ENCODE measurements at regions not wholly inside any gene's neighbourhood (a gene's known extent, or its start where the extent isn't known, plus 50 kb on each side); places are given as distances from the start of the nearest gene placed in this dataset.
A peak's percentile ranks its signal among the peaks of the same experiment; 100 is the strongest.

DNA sequence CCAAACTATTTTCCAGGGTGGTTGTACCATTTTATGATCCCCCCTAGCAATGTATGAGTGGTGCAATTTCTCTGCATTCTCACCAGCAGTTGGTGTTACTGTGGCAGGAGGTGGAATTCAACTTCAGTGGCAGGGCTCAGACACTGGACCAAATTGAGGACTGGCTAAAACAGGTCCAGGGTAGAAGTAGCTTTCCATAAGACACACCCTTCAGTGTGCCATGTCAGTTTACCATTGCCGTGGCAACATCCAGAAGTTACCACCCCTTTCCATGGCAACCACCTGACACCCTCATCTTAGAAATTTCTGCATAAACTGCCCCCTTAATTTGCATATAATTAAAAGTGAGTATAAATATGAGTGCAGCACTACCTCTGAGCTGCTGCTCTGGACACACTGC lies 180.7 kb upstream of the GGTLC1 start:
- H3K4me3 ChIP-seq: no peak overlapping the region
- H3K27ac ChIP-seq: no peak overlapping the region
- intact Hi-C loops (cut with DNase I): no loop called here
- H3K9me3 ChIP-seq: peaks cover 4% of the 10 kb centered on the region
- no peak for DNase-seq (ENCODE audit: extremely low spot score in 2 of 2)
- no peaks in the 10 kb centered on the region for H3K27me3 ChIP-seq
- H3K36me3 ChIP-seq: no peaks in the 10 kb centered on the region
- no peaks in the 10 kb centered on the region for H3K4me1 ChIP-seq
- TF ChIP-seq, protein P1, sequence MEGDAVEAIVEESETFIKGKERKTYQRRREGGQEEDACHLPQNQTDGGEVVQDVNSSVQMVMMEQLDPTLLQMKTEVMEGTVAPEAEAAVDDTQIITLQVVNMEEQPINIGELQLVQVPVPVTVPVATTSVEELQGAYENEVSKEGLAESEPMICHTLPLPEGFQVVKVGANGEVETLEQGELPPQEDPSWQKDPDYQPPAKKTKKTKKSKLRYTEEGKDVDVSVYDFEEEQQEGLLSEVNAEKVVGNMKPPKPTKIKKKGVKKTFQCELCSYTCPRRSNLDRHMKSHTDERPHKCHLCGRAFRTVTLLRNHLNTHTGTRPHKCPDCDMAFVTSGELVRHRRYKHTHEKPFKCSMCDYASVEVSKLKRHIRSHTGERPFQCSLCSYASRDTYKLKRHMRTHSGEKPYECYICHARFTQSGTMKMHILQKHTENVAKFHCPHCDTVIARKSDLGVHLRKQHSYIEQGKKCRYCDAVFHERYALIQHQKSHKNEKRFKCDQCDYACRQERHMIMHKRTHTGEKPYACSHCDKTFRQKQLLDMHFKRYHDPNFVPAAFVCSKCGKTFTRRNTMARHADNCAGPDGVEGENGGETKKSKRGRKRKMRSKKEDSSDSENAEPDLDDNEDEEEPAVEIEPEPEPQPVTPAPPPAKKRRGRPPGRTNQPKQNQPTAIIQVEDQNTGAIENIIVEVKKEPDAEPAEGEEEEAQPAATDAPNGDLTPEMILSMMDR (IDR thresholded peaks at IDR 0.05): no peak
- no peak for TF ChIP-seq POLR2AphosphoS5 (IDR thresholded peaks at IDR 0.05; ENCODE audit: insufficient read depth in 1 of 2, low read depth in 1 of 2)
- no peak for TF ChIP-seq POLR2A (IDR thresholded peaks at IDR 0.05)

DNA sequence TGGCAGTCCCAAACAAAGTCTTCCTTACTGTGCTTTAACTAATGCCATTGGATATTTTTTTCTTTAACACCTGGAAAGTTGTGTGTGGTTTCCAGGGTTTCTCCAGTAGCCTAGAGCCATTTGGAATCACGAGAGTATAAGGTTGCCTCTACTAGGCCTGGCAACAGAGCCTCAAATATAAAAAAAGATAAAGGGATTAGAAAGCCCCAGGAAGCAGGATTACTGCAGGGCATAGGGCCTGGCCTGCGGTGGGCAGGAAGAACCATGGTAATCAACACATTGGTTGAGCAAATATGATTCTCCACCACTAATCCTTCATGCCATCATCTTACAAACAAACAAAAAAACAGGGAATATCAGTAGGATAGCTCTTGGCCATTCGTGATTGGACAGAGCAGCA lies 177.8 kb upstream of the GGTLC1 start:
- H3K36me3 ChIP-seq: no peaks in the 10 kb centered on the region
- DNase-seq (ENCODE audit: extremely low spot score in 2 of 2): no peak
- no peaks in the 10 kb centered on the region for H3K27me3 ChIP-seq
- H3K27ac ChIP-seq: no peak overlapping the region
- no peak for TF ChIP-seq POLR2AphosphoS5 (IDR thresholded peaks at IDR 0.05; ENCODE audit: insufficient read depth in 1 of 2, low read depth in 1 of 2)
- TF ChIP-seq, protein P1 (IDR thresholded peaks at IDR 0.05): no peak
- no peak for TF ChIP-seq POLR2A (IDR thresholded peaks at IDR 0.05)
- intact Hi-C loops (cut with DNase I): no loop called here
- H3K4me1 ChIP-seq: no peaks in the 10 kb centered on the region
- H3K9me3 ChIP-seq: no peaks in the 10 kb centered on the region
- no peak overlapping the region for H3K4me3 ChIP-seq

DNA sequence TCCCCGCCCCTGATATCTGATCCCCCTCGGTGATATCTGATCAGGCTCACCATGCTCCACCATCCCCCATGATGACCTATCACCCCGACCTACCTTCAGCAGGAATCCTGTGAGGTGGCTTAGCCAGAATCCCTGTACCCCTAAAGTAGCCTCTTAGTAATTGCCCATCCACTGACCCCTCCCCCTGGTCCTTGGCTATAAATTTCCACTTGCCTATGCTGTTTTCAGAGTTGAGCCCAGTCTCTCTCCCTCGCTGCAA lies 177.5 kb upstream of the GGTLC1 start:
- Histone ChIP-seq H3K36me3 (no peaks in the 10 kb centered on the region), H3K4me1 (no peaks in the 10 kb centered on the region), H3K9me3 (no peaks in the 10 kb centered on the region), H3K4me3 (no peak overlapping the region), H3K27ac (no peak overlapping the region), H3K27me3 (no peaks in the 10 kb centered on the region)
- intact Hi-C loops (cut with DNase I): no loop called here
- no peak for DNase-seq (ENCODE audit: extremely low spot score in 2 of 2)
- TF ChIP-seq POLR2A (IDR thresholded peaks at IDR 0.05): no peak
- no peak for TF ChIP-seq POLR2AphosphoS5 (IDR thresholded peaks at IDR 0.05; ENCODE audit: insufficient read depth in 1 of 2, low read depth in 1 of 2)
- TF ChIP-seq, protein P1 (IDR thresholded peaks at IDR 0.05): no peak

DNA sequence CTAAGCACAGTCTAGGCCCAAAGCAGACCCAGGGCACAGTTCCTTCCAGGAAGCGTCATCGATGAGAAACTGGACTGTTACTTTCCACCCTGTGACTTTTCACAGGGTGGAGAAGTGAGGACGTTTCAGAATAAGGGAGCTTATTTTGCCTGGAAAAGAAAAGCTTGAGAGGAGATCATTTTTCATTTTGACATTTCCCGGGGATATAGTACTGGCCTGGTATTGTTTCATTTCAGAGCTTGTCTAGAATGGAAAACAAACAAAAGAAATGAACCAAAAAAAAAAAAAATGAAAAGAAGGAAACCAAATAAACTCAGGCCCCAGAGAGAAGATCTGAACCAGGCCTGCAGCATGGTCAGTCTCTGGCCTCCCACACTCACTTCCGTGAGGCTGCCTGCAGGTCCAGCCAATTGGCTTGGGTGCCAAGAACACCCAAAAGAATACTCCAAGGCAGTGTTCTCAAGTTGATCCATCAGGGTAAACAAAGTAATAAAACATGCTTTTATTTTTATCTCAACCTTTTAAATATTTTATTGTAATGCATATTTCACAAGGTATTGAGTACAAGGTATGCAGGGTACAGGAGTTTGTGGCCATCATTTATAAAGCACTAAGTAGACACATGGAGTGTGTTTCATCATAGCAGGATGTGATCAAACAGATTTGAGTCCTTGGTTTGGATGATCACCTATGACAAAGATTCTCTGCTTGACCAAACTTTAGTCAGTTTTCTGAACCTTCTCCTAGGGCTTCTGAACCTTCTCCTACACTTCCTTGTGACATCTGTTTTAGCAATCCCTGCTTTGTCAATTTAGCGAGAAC lies 176.9 kb upstream of the GGTLC1 start:
- Histone ChIP-seq H3K36me3 (no peaks in the 10 kb centered on the region), H3K4me1 (no peaks in the 10 kb centered on the region), H3K9me3 (no peaks in the 10 kb centered on the region), H3K27me3 (no peaks in the 10 kb centered on the region), H3K27ac (no peak overlapping the region), H3K4me3 (no peak overlapping the region)
- intact Hi-C loops (cut with DNase I): no loop called here
- DNase-seq (ENCODE audit: extremely low spot score in 2 of 2): no peak
- peak in 1 of 2 donors; percentile 39 for TF ChIP-seq POLR2AphosphoS5 (IDR thresholded peaks at IDR 0.05; ENCODE audit: insufficient read depth in 1 of 2, low read depth in 1 of 2)
- TF ChIP-seq POLR2A (IDR thresholded peaks at IDR 0.05): no peak

DNA sequence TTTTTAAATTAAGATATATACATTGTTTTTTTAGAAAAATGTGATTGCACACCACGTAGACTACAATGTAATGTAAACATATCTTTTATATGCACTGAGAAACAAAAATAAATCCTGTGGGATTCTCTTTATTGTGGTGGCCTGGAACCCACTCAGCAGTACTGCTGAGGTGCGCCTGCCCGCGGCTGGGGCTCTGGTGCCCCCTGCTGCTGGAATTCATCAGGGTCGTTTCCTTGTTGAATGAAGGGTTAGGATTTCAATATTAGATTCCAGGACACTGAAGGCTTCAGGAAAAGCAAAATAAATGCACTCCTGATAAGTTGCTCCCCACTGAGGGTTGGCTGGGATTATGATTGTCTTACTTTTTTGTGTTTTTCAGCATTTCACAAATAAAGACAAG lies 175.8 kb upstream of the GGTLC1 start:
- no peak overlapping the region for H3K27ac ChIP-seq
- TF ChIP-seq POLR2A (IDR thresholded peaks at IDR 0.05) (no peak), POLR2AphosphoS5 (IDR thresholded peaks at IDR 0.05; ENCODE audit: insufficient read depth in 1 of 2, low read depth in 1 of 2) (no peak)
- TF ChIP-seq, protein P1 (IDR thresholded peaks at IDR 0.05): peak in 1 of 3 experiments; percentile 17
- H3K4me1 ChIP-seq: no peaks in the 10 kb centered on the region
- H3K36me3 ChIP-seq: no peaks in the 10 kb centered on the region
- no peaks in the 10 kb centered on the region for H3K27me3 ChIP-seq
- H3K4me3 ChIP-seq: no peak overlapping the region
- intact Hi-C loops (cut with DNase I): no loop called here
- no peak for DNase-seq (ENCODE audit: extremely low spot score in 2 of 2)
- H3K9me3 ChIP-seq: no peaks in the 10 kb centered on the region

All from vagina (tissue), 2 donors.